AG10803 (cell line): ENCODE measurements at regions not wholly inside any gene's neighbourhood (a gene's known extent, or its start where the extent isn't known, plus 50 kb on each side); places are given as distances from the start of the nearest gene placed in this dataset.

Experiments used
- DNase-seq: peaks from one replicate; pipeline ENCODE4 v3.0.0; 2010; ENCODE audit warnings: low read depth
- H3K4me3 ChIP-seq: 2 replicates; pipeline ENCODE4 v1.5.1; 2011; ENCODE audit warnings: mild to moderate bottlenecking, low read length, control low read depth
- TF ChIP-seq, protein P1 (sequence below): conservative IDR thresholded peaks from 2 replicates; pipeline ENCODE4 v1.5.1; 2011; ENCODE audit warnings: mild to moderate bottlenecking, low read length, control low read depth, inconsistent platforms

DNA sequence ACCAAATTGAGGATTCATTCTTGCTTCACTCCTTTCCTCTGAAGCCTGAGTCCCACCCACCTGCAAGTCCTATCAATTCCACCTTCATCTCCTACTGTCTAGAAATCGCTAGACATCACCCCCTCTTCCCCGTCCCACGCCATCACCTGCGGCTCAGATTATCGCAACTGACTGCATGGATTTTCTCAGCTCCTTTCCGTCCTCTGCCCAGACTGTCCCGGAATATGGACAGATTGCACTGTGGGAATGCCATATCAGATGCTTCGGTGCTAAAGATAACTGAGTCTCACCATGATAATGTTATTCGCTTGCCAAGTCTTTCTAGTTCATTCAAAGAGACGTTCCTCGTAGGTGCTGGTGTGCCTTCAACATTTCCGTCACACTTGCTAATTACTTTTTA, 66.4 kb upstream of the USP29 start:
- H3K4me3 ChIP-seq: no peak overlapping the region
- no peak for DNase-seq
- TF ChIP-seq, protein P1, sequence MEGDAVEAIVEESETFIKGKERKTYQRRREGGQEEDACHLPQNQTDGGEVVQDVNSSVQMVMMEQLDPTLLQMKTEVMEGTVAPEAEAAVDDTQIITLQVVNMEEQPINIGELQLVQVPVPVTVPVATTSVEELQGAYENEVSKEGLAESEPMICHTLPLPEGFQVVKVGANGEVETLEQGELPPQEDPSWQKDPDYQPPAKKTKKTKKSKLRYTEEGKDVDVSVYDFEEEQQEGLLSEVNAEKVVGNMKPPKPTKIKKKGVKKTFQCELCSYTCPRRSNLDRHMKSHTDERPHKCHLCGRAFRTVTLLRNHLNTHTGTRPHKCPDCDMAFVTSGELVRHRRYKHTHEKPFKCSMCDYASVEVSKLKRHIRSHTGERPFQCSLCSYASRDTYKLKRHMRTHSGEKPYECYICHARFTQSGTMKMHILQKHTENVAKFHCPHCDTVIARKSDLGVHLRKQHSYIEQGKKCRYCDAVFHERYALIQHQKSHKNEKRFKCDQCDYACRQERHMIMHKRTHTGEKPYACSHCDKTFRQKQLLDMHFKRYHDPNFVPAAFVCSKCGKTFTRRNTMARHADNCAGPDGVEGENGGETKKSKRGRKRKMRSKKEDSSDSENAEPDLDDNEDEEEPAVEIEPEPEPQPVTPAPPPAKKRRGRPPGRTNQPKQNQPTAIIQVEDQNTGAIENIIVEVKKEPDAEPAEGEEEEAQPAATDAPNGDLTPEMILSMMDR: no peak

DNA sequence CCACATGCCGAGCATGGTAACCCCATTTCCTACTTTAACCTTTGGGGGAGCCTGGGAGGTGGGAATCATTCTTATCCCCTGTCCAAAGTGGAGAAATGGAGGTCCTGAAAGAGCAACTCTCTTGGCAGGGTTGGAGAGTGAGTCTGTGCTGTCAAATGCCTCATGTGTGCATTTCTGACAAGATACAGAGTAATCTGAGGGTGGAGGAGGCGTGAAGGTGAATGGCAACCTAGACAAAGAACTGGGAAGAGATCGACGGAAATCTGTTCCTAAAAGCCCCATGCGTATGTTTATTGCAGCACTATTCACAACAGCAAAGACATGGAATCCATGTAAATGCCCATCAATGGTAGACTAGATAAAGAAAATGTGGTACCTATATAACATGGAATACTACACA, 63.8 kb upstream of the USP29 start:
- TF ChIP-seq, protein P1: no peak
- H3K4me3 ChIP-seq: no peak overlapping the region
- no peak for DNase-seq

DNA sequence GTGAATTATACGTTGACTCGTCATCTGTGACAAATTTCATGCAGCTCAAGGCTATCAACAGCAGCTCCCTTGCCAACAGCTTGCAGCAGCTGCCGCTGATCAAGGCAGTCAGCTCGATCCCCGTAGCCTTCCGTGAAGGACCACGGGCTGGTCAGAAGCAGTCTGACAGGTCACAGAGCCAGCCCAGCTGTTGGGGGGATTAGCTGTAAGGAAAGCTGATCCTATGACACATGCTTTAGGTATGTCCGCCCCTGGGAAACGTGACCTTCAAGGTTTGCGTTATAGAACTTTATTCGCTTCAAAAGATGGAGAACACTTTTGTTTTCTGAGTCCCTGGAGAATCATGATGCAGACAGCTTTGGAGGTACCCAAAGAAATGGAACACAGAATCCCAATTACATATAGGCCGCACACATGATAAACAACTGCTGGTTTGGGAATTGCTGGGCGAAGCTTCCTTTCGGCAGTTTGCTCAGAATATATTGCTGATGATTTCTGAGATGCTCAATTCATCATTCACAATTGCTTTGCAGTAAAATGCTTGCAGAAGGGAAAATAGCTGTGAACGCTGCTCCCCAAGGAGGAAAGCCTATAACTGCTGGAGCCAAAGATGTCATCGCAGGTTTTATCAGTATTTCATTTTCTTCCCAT, 62.6 kb upstream of the USP29 start:
- no peak overlapping the region for H3K4me3 ChIP-seq
- no peak for DNase-seq
- TF ChIP-seq, protein P1: no peak

DNA sequence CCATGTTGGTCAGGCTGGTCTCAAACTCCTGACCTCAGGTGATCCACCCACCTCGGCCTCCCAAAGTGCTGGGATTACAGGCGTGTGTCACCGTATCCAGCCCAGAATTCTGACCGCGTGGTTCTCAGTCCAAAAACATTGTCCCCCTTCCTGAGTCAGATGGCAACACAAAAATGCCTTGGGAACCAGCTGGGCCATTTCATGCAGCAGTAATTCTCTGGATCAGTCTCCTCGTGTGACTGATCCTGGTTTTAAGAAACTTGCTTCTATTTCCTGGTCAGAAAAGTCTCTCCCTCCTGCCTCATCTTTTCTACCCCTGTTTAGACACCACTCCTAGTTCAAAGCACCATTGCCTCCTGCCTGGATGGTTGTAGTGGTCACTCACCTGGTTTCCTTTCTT, 60.9 kb upstream of the USP29 start:
- TF ChIP-seq, protein P1: no peak
- H3K4me3 ChIP-seq: no peak overlapping the region
- DNase-seq: no peak

DNA sequence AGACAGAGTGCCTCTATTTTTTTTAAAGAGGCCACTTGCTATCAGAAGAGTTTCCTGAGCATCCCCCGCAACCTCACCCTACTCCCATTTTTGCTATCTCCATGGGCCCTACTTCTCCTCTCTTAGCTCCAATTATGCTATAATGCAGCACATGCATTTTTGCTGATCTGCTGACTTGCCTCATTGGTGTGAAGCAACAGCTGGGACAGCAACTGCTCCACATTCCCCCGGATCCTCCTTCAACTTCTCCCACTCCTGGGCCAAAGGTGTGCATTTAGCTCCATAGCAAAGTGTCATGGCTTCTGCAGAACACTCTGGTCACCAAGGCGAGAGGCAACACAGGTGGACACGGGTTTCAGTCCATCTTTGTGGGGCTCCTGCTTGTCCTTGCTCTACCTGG, 56.7 kb upstream of the USP29 start:
- TF ChIP-seq, protein P1: no peak
- no peak for DNase-seq
- no peak overlapping the region for H3K4me3 ChIP-seq

DNA sequence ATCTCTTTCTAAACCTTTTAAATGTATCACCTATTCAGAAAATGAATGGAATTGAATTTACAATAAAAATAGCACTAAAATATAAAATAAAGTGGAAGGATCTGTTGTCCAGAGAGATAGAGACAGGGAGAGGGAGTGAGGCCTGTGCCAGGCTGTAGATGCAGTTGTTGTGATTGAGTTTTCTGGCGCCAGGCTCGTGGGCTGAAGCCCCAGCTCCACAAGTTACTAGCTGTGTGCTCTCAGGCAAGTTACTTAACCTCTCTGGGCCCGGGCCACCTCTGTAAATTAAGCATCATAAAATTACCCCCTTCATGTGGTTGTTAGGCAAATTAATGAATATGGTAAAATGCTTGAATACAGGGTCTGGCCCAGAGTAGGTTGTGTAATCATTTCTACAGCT, 52.3 kb upstream of the USP29 start:
- TF ChIP-seq, protein P1: no peak
- DNase-seq: no peak
- H3K4me3 ChIP-seq: no peak overlapping the region

DNA sequence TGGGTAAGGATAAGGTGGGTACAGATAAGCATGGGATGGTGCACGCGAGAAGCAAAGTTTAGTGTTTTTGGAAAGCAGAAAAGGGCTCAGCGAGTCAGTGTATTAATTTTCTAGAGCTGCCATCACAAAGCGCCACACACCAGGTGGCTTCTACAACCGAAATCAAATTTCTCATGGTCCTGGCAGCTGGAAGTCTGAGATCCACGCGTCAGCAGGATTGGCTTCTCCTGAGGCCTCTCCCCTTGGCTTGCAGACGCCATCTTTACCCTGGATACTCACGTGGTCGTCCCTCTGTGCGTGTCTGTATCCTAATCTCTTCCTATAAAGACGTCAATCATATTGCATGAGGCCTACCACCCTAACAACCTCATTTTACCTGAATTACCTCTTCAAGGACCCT, 51.5 kb upstream of the USP29 start:
- TF ChIP-seq, protein P1: no peak
- no peak overlapping the region for H3K4me3 ChIP-seq
- DNase-seq: no peak
